ENCODE measurements at regions not wholly inside any gene's neighbourhood (a gene's known extent, or its start where the extent isn't known, plus 50 kb on each side); places are given as distances from the start of the nearest gene placed in this dataset.

GRCh38 chr9:80085668-80086067 is 513.9 kb downstream of the TLE4 start:
- TF ChIP-seq CTCF (IDR thresholded peaks at IDR 0.05; ENCODE audit: control insufficient read depth, extremely low read depth, insufficient read depth), result no peak
- H3K4me3 ChIP-seq (ENCODE audit: low read depth, low read length), result no peak overlapping the region
- no peak for DNase-seq (ENCODE audit: low read depth)

- TF ChIP-seq CTCF (IDR thresholded peaks at IDR 0.05; ENCODE audit: control insufficient read depth, extremely low read depth, insufficient read depth), result no peak
- DNase-seq (ENCODE audit: low read depth), result no peak
- H3K4me3 ChIP-seq (ENCODE audit: low read depth, low read length), result no peak overlapping the region
Measured at GRCh38 chr9:80082213-80082612, 510.4 kb downstream of the TLE4 start.

DNA sequence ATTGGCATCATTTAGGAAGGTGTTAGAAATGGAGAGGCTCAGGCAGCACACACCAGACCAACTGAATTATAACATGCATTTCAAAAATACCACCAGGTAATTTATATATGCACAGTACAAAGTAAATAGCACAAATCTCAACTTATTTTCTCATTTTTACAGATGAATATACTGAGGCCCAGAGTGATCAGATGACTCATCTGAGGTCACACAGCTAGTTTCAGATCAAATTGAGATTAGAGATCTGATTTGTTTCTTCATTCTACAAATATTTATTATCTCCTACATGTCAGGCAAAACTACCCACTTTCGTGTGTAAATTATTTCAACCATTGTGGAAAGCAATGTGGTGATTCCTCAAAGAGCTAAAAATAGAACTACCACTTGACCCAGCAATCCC is 507.1 kb downstream of the TLE4 start:
- no peak for DNase-seq (ENCODE audit: low read depth)
- TF ChIP-seq CTCF (IDR thresholded peaks at IDR 0.05; ENCODE audit: control insufficient read depth, extremely low read depth, insufficient read depth), result no peak
- H3K4me3 ChIP-seq (ENCODE audit: low read depth, low read length), result no peak overlapping the region

GRCh38 chr9:80077059-80077458 is 505.3 kb downstream of the TLE4 start:
- no peak for TF ChIP-seq CTCF (IDR thresholded peaks at IDR 0.05; ENCODE audit: control insufficient read depth, extremely low read depth, insufficient read depth)
- H3K4me3 ChIP-seq (ENCODE audit: low read depth, low read length), result no peak overlapping the region
- DNase-seq (ENCODE audit: low read depth), result no peak

DNA sequence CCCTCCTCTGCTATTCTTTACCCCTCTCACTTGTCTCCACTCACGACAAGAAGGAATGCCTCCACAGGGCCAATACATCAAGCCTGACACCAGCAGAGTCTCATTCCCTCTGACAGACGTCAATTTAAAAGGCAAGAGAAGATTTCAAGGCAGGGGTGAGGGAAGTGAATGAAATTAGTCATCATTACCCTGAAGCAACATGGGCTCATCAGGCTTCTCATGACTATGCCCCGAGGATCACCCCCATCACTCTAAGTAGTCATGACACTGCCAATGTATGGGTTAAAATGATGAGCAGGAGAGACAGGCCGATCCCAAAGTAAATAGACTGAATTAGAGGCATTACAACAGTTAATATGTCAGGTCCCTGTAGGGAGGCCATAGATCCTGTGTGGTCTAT is 504.4 kb downstream of the TLE4 start:
- no peak for TF ChIP-seq CTCF (IDR thresholded peaks at IDR 0.05; ENCODE audit: control insufficient read depth, extremely low read depth, insufficient read depth)
- no peak for DNase-seq (ENCODE audit: low read depth)
- no peak overlapping the region for H3K4me3 ChIP-seq (ENCODE audit: low read depth, low read length)

GRCh38 chr9:80074439-80074838 is 502.7 kb downstream of the TLE4 start:
- TF ChIP-seq CTCF (IDR thresholded peaks at IDR 0.05; ENCODE audit: control insufficient read depth, extremely low read depth, insufficient read depth), result no peak
- peak; percentile 93 for DNase-seq (ENCODE audit: low read depth)
- no peak overlapping the region for H3K4me3 ChIP-seq (ENCODE audit: low read depth, low read length)

- DNase-seq (ENCODE audit: low read depth), result no peak
- TF ChIP-seq CTCF (IDR thresholded peaks at IDR 0.05; ENCODE audit: control insufficient read depth, extremely low read depth, insufficient read depth), result no peak
- H3K4me3 ChIP-seq (ENCODE audit: low read depth, low read length), result no peak overlapping the region
Measured at GRCh38 chr9:80072451-80072850, 500.7 kb downstream of the TLE4 start.
